ENCODE measurements at regions not wholly inside any gene's neighbourhood (a gene's known extent, or its start where the extent isn't known, plus 50 kb on each side); places are given as distances from the start of the nearest gene placed in this dataset.

DNA sequence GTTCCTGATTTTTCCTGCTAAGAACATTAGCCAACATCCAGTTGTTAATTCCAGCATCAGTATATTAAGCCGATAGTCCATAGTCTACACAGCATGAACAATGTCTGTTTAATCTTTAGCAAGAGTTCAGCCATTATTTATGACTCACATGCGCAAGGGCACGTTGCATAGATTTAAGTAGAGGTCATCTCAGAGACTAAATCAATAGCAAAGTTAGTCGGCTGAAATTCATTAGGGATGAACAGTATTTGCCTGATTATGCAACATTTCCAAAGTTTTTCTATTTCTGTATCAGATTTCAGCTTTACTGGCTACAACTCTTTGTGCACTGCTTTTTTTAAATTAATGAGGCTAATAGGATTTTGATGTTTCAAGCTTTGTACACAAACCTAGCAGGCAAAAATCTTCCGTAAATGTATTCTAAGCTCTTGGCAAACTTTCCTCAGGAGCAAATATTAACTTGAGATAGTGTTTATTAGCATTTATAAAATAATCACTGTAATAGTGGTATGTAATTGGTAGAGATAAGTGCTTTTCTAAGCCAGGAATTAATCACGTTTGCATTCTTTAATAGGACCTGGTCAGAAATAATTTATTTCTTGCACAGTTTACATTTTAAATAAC lies 578.7 kb upstream of the ID2 start:
- H3K27ac ChIP-seq = no peak overlapping the region
- no peak for DNase-seq
- 10% methylated on average over 6 of the region's 6 CpGs for WGBS, 2 donors
- no peaks in the 10 kb centered on the region for H3K9me3 ChIP-seq
- H3K4me1 ChIP-seq = peaks cover 4 to 8% (median 8%) of the 10 kb centered on the region in 3 donors
- ATAC-seq = peak in 3 of 4 donors; percentile 43 to 61 (median 59)
- H3K36me3 ChIP-seq = no peaks in the 10 kb centered on the region
- peaks cover 0 to 6% (median 2%) of the 10 kb centered on the region in 4 donors for H3K27me3 ChIP-seq
- H3K4me3 ChIP-seq = no peak overlapping the region
- FAIRE-seq = no peak
- intact Hi-C loops (cut with DNase I) = no loop called here
- TF ChIP-seq CTCF (IDR thresholded peaks at IDR 0.05) = no peak

- 25 to 56% methylated on average over 1 of the region's 1 CpG for WGBS, 2 donors
- intact Hi-C loops (cut with DNase I) = no loop called here
- no peaks in the 10 kb centered on the region for H3K9me3 ChIP-seq
- peaks cover 4 to 8% (median 8%) of the 10 kb centered on the region in 3 donors for H3K4me1 ChIP-seq
- DNase-seq (no peak), FAIRE-seq (no peak), ATAC-seq (no peak)
- H3K27me3 ChIP-seq = peaks cover 0 to 6% (median 2%) of the 10 kb centered on the region in 4 donors
- no peak overlapping the region for H3K4me3 ChIP-seq
- TF ChIP-seq CTCF (IDR thresholded peaks at IDR 0.05) = no peak
- no peak overlapping the region for H3K27ac ChIP-seq
- no peaks in the 10 kb centered on the region for H3K36me3 ChIP-seq
These were observed 574.7 kb upstream of the ID2 start for GRCh38 chr2:8107150-8107549.

- H3K36me3 ChIP-seq = no peaks in the 10 kb centered on the region
- H3K4me1 ChIP-seq = peaks cover 4 to 8% (median 8%) of the 10 kb centered on the region in 3 donors
- H3K27ac ChIP-seq = no peak overlapping the region
- peaks cover 0 to 6% (median 2%) of the 10 kb centered on the region in 4 donors for H3K27me3 ChIP-seq
- WGBS, 2 donors = 80 to 88% methylated on average over 5 of the region's 5 CpGs
- intact Hi-C loops (cut with DNase I) = no loop called here
- no peaks in the 10 kb centered on the region for H3K9me3 ChIP-seq
- no peak for FAIRE-seq
- ATAC-seq = no peak
- TF ChIP-seq CTCF (IDR thresholded peaks at IDR 0.05) = no peak
- no peak overlapping the region for H3K4me3 ChIP-seq
- DNase-seq = no peak
These were observed 574.1 kb upstream of the ID2 start for GRCh38 chr2:8107621-8108378.

DNA sequence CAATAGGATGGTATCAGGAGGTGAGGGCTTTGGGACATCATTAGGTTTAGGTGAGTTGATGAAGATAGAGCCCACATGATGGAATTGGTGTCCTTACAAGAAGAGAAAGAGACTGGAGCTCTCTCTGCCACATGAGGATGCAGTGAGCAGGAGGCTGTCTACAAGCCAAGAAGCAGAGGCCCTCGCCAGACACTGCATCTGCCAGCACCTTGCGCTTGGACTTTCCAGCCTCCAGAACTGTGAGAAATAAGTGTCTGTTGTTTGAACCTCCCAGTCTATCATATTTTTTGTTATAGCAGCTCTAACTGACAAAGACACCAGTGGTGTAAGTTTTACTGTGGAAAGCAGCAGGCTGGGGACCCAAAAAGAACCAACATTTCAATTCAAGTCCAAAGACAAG lies 571.1 kb upstream of the ID2 start:
- intact Hi-C loops (cut with DNase I) = no loop called here
- Histone ChIP-seq H3K27me3 (peaks cover 0 to 6% (median 2%) of the 10 kb centered on the region in 4 donors), H3K9me3 (no peaks in the 10 kb centered on the region), H3K4me3 (no peak overlapping the region), H3K4me1 (no peaks in the 10 kb centered on the region), H3K36me3 (no peaks in the 10 kb centered on the region), H3K27ac (no peak overlapping the region)
- no peak for DNase-seq
- WGBS, 2 donors = 96 to 100% methylated on average over 2 of the region's 2 CpGs
- ATAC-seq = no peak
- TF ChIP-seq CTCF (IDR thresholded peaks at IDR 0.05) = no peak
- no peak for FAIRE-seq

DNA sequence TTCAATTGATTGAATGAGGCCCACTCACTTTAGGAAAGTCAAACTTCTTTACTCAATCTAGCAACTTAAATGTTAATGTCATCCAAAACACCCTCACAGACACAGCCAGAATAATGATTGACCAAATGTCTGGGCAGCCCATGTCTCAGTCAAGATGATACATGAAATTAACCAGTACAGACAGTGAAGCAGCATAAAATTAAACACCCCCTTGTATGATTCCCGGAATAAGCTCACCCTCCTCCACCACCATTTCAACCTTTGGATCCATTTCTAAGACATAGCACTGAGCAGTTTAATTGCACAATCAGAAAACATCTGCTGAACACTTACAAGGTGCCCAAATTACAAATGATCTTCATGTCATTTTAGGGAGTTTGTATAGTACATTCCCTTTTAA lies 570.7 kb upstream of the ID2 start:
- ATAC-seq = no peak
- intact Hi-C loops (cut with DNase I) = no loop called here
- WGBS, 2 donors = 72 to 89% methylated on average over 1 of the region's 1 CpG
- H3K36me3 ChIP-seq = no peaks in the 10 kb centered on the region
- no peaks in the 10 kb centered on the region for H3K9me3 ChIP-seq
- no peak for TF ChIP-seq CTCF (IDR thresholded peaks at IDR 0.05)
- H3K4me1 ChIP-seq = no peaks in the 10 kb centered on the region
- no peak overlapping the region for H3K27ac ChIP-seq
- H3K27me3 ChIP-seq = peaks cover 0 to 2% (median under 1%) of the 10 kb centered on the region in 4 donors
- DNase-seq = no peak
- no peak overlapping the region for H3K4me3 ChIP-seq
- FAIRE-seq = no peak
